ENCODE measurements at regions not wholly inside any gene's neighbourhood (a gene's known extent, or its start where the extent isn't known, plus 50 kb on each side); places are given as distances from the start of the nearest gene placed in this dataset.

GRCh38 chr13:75132701-75133695 is 349.0 kb downstream of the TBC1D4 start:
- DNase-seq (ENCODE audit: low spot score), result no peak

DNA sequence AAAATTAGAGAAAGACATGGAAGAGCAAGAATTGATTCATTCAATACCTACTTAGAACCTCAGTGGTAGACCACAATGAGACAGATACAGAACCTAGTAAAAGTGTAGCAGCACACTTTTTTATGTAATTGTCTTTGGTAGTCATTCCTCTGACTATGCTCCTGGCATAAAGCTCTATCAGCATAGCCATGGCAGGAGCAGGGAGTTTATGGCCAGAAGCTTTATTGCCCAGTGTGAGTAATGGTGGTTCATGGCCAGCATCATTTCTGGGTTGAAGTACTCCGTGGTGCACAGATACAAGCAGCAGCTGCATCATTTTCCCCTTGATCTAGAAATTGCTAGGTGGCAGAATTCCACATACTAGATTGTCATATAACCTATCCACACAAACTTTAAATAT is 352.6 kb downstream of the TBC1D4 start:
- no peak for DNase-seq (ENCODE audit: low spot score)

DNA sequence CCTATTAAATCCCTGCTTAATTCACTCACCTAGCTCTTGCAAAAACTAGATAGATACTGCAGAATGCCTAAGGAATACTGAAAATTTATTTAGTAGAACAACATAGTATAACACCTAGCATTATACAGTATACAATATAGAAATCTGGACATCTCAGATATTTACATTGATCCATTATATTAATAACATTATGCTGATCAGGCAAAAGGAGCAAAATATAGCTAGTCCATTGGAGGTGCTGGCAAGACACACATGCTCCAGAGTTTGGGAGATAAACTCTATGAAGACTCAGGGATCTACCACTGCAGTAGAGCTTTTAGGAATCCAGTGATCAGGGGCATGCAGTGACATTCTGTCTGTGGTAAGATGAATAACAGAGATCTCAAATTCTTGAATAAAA is 357.6 kb downstream of the TBC1D4 start:
- DNase-seq (ENCODE audit: low spot score), result no peak

DNA sequence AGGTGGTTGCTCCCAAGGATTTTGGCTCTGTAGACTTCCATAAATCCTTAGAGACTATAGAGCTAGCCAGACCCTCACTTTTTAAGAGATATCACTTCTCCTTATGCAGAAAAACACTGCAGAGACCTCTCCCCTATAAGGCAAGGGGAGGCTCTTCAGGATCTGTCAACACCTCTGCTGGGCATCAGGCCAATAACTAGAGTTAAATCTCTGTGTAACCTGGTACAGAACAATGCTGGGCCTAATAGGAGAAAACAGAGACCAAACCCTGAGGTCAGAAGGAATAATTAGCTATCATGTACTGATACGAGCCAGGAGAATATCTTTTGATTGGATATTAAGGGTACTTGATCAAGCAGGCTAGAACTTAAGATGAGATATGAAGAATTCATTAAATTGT is 358.5 kb downstream of the TBC1D4 start:
- no peak for DNase-seq (ENCODE audit: low spot score)

DNA sequence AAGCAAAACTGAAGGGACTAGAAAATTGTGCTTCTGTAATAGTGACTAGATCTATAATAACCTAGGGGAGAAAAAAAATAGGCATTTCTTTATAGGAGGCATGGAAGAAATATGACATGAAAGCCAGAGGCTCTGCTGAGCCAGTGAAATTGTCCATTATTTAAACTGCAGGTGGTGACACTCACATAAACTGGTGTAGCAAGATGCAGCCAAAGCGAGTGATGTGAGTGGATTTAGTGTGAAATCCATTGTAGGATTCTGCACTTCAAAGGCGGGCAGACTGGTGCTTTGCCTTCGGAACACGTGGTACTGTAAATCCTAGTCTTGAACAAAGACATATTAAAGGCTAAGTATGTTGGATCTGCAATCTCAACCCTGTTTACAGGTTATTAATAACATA is 361.9 kb downstream of the TBC1D4 start:
- no peak for DNase-seq (ENCODE audit: low spot score)

GRCh38 chr13:75115171-75115570 is 366.8 kb downstream of the TBC1D4 start:
- DNase-seq (ENCODE audit: low spot score), result no peak

GRCh38 chr13:75103976-75104375 is 378.0 kb downstream of the TBC1D4 start:
- DNase-seq (ENCODE audit: low spot score), result no peak

DNA sequence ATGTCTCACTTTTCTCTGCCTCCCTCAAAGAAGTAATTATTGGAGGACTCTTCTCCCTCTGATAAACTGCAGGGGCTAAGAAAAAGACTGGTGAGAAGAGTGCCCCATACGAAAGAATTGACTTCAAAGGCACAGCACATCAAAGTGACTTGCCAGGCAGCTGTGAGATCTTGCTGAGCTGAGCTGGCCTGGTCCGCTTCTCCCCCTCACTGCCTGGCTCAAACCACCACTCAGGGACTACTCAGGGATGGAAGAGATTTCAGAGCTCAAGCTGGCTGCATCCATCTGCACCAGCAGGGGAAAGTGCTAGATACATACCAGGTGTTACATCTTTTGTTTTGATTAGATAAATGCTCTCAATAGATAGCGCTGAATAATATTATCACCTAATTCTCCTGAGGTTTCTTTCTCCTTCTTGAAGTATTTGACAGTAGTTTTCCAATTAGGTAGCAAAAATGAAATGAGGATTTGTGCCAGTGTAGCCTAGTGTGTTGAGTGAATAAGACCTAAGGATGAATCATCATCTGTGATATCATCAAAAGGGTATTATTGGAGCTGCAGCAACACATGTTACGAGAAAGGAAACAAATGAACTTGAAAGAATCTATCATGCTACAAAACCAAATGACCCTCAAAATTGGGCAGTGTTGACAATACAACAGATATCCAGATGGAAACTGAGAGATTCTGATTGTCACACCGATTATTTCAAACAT is 379.8 kb downstream of the TBC1D4 start:
- no peak for DNase-seq (ENCODE audit: low spot score)

- no peak for DNase-seq (ENCODE audit: low spot score)
These were observed 380.6 kb downstream of the TBC1D4 start for GRCh38 chr13:75101348-75101747.

DNA sequence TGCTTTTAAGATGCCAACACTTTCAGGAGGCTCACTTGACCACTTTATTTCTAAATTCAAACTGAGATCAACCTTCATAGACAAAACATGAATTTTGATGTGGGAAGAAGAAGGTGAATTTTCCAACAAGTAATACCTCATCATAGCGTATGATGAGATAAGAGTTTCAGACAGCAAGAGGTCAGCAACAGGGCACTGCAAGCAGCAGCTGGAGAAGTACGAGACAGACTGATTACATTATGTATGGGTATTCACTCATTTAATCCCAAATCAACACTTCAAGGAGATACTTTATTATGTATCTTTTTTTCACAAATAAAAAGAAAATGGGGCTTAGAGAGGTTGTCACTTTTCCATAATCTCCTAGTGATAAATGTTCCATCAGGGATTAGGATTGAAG is 389.8 kb downstream of the TBC1D4 start:
- no peak for DNase-seq (ENCODE audit: low spot score)

GRCh38 chr13:75091718-75092117 is 390.3 kb downstream of the TBC1D4 start:
- DNase-seq (ENCODE audit: low spot score), result no peak

DNA sequence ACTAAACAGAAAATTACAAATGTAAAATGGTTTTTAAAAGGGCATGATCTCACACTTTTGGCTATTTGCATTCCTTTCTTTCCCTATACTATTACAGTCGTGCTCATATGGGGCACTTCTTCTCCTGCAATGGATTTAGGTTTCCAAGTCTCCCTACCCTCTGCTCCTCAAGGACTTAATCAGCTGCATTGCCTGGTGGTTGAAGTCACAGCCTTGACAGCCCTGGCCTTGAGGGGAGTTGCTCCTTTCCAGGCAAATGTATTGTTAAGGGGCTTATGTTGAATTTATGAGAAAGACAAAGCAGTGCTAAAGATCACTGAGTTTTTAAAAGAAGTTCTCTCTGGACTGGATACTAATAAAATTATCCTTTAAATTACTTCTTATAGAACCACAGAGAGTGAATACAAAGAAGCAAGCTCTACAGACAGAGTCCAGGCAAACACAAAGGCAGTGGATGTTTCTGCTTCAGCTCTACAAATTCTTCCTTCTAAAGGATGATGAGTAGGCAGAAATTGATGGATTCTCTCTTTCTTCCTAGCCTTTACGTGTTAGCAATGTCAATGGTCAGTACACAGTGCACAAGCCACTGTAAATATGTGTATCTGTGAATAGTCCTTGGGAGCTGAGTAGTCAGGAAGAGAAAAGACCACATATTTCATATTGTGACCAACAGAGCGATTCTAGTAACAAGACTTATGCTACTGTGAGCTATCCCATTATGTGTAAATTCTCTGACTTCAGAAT is 390.9 kb downstream of the TBC1D4 start:
- no peak for DNase-seq (ENCODE audit: low spot score)

GRCh38 chr13:75088915-75089314 is 393.1 kb downstream of the TBC1D4 start:
- no peak for DNase-seq (ENCODE audit: low spot score)

DNA sequence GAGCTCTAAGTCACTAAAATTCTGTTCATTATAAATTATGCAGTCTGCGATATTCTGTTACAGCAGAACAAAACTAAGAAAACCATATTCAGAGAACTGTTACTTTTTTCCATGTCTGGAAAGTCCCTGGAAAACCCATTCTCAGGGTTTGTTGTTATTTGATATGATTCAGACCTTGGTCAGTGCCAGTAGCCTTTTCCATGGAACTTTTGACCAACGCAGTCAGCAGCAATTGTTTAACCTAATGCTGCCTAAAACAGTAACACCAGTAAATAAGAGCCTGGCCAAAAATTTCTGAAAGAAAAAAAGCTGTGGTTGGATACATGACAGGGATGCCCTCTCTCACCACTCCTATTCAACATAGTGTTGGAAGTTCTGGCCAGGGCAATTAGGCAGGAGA is 402.7 kb downstream of the TBC1D4 start:
- DNase-seq (ENCODE audit: low spot score), result no peak

- DNase-seq (ENCODE audit: low spot score), result no peak
These were observed 405.5 kb downstream of the TBC1D4 start for GRCh38 chr13:75076476-75076875.

- DNase-seq (ENCODE audit: low spot score), result no peak
These were observed 408.2 kb downstream of the TBC1D4 start for GRCh38 chr13:75073786-75074185.

DNA sequence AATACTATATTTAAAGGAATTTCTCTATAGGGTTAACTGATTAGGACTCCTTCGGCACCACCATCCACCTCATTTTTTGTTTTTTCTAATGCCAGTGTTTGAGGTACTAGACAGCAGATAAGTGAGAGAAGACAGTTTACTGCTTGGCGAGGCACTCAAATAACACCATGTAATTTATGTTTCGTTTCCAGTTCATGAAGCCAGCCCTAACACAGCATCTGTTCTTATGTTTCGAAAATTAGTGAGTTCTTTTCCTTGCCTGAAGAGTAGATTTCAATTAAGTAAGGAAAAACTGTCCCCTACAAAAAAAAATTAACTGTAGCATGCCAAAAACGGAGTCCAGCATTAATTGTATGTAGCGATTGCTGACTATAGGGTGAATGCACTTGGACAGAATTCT is 409.1 kb downstream of the TBC1D4 start:
- DNase-seq (ENCODE audit: low spot score), result no peak

- no peak for DNase-seq (ENCODE audit: low spot score)
These were observed 409.6 kb downstream of the TBC1D4 start for GRCh38 chr13:75072368-75072767.

DNA sequence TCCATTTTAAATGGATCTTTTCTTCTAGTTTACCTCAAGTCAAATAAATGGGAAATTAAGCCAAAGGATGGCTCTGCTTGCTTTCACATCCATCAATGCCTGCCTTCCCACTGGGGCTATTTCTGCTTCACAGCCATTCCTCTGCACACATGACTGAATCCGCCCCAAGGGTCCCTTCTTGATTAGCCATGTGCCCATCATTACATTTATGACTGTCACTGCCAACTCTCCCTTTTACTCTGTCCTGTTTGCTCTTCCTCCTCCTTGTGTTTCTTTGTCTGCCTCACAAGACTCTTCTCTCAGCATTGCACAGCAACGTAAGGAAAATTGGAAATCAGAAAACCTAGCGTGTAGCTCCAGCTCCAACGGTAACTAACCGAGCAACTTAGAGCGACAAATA is 410.2 kb downstream of the TBC1D4 start:
- no peak for DNase-seq (ENCODE audit: low spot score)

- DNase-seq (ENCODE audit: low spot score), result no peak
These were observed 410.6 kb downstream of the TBC1D4 start for GRCh38 chr13:75071395-75071794.

GRCh38 chr13:75061909-75062308 is 420.1 kb downstream of the TBC1D4 start:
- DNase-seq (ENCODE audit: low spot score), result no peak

GRCh38 chr13:75055296-75055695 is 426.7 kb downstream of the TBC1D4 start:
- no peak for DNase-seq (ENCODE audit: low spot score)

DNA sequence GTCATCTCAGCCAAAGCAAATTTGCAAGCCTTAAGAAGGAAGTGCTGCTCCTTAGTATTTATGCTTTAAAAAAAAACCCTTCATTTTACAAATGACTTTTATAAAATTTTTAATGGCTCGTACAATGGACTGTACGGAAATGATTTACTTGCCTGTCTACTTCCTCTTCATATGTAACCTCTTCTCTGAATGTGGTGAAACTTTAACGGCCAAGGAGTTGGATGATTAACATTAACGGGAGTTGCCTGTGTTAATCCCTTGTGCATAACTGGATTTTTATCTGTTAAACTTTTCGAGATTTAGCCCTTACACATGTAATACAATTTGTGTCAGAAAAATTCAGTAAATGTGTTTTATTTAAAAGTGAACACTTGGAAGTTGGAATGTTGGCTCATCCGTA is 429.4 kb downstream of the TBC1D4 start:
- DNase-seq (ENCODE audit: low spot score), result no peak
